Retinal pigment epithelial cell (primary cell): ENCODE measurements at regions not wholly inside any gene's neighbourhood (a gene's known extent, or its start where the extent isn't known, plus 50 kb on each side); places are given as distances from the start of the nearest gene placed in this dataset.

Source experiments
- DNase-seq: peaks from one replicate; pipeline ENCODE4 v3.0.0-alpha.2; 2010; ENCODE audit warnings: low read depth
- H3K4me3 ChIP-seq: 2 replicates; pipeline ENCODE4 v1.5.1; 2011; ENCODE audit warnings: mild to moderate bottlenecking, low read length, control low read depth, moderate library complexity
- CTCF ChIP-seq: conservative IDR thresholded peaks from 2 replicates; pipeline ENCODE4 v1.5.1; 2011; ENCODE audit warnings: low read depth, low read length, control low read depth, inconsistent platforms

GRCh38 chr12:89257340-89257739, 95.0 kb downstream of the DUSP6 start:
- H3K4me3 ChIP-seq: no peak overlapping the region
- no peak for DNase-seq
- TF ChIP-seq CTCF: no peak

GRCh38 chr12:89256060-89256459, 96.2 kb downstream of the DUSP6 start:
- no peak for TF ChIP-seq CTCF
- no peak for DNase-seq
- no peak overlapping the region for H3K4me3 ChIP-seq

GRCh38 chr12:89253488-89253887, 98.8 kb downstream of the DUSP6 start:
- DNase-seq: no peak
- TF ChIP-seq CTCF: no peak
- H3K4me3 ChIP-seq: no peak overlapping the region

- TF ChIP-seq CTCF: no peak
- no peak overlapping the region for H3K4me3 ChIP-seq
- no peak for DNase-seq
Measured at GRCh38 chr12:89252284-89252683, 100.0 kb downstream of the DUSP6 start.

GRCh38 chr12:89251342-89252271, 100.7 kb downstream of the DUSP6 start:
- no peak for TF ChIP-seq CTCF
- no peak overlapping the region for H3K4me3 ChIP-seq
- no peak for DNase-seq

GRCh38 chr12:89250636-89251035, 101.7 kb downstream of the DUSP6 start:
- no peak for DNase-seq
- no peak for TF ChIP-seq CTCF
- no peak overlapping the region for H3K4me3 ChIP-seq

- TF ChIP-seq CTCF: no peak
- H3K4me3 ChIP-seq: no peak overlapping the region
- DNase-seq: no peak
Measured at GRCh38 chr12:89250213-89250612, 102.1 kb downstream of the DUSP6 start.
